ENCODE measurements at regions not wholly inside any gene's neighbourhood (a gene's known extent, or its start where the extent isn't known, plus 50 kb on each side); places are given as distances from the start of the nearest gene placed in this dataset.
A peak's percentile ranks its signal among the peaks of the same experiment; 100 is the strongest.

DNA sequence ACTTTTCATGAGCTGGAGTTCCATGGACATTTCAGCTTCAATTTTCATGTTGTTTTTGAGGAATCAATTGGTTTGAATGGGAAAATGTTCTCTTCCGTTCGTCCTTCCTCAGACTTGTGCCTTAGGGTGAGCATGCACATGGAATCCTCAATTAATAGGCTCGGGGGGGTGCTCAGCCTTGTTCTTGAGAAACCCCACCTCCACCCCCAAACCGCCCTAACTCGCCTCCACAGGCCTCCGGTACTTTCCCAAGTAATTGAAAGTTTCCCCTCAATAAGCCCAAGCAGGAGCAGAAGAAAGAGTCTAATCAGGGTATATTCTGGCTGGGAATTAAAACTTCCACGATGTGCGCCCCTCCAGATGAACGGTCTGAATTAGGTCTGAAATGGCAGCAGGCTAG lies 945.2 kb downstream of the GRID1 start:
- WGBS (ENCODE audit: low lambda C conversion rate, missing lambda C conversion rate) = 97% methylated on average over 7 of the region's 9 CpGs
- Histone ChIP-seq H4K20me1 (ENCODE audit: insufficient read depth, poor library complexity, severe bottlenecking) (no peaks in the 10 kb centered on the region), H3K4me2 (no peak overlapping the region), H3K4me3 (no peak overlapping the region), H3K27ac (no peak overlapping the region), H3K27me3 (no peaks in the 10 kb centered on the region), H2AFZ (no peak overlapping the region), H3K9me2 (replicated peaks; ENCODE audit: insufficient read depth) (no peaks in the 10 kb centered on the region), H3K79me2 (no peaks in the 10 kb centered on the region), H3K36me3 (replicated peaks; ENCODE audit: insufficient read depth, low read depth) (no peaks in the 10 kb centered on the region), H3K9me3 (ENCODE audit: low read depth) (no peaks in the 10 kb centered on the region), H3K4me1 (ENCODE audit: insufficient read depth) (no peaks in the 10 kb centered on the region)
- TF ChIP-seq EZH2phosphoT487 (IDR thresholded peaks at IDR 0.05; ENCODE audit: low read depth, severe bottlenecking, unreplicated experiment) = no peak
- TF ChIP-seq EZH2 (IDR thresholded peaks at IDR 0.05; ENCODE audit: borderline replicate concordance) = no peak
- TF ChIP-seq, protein P1, sequence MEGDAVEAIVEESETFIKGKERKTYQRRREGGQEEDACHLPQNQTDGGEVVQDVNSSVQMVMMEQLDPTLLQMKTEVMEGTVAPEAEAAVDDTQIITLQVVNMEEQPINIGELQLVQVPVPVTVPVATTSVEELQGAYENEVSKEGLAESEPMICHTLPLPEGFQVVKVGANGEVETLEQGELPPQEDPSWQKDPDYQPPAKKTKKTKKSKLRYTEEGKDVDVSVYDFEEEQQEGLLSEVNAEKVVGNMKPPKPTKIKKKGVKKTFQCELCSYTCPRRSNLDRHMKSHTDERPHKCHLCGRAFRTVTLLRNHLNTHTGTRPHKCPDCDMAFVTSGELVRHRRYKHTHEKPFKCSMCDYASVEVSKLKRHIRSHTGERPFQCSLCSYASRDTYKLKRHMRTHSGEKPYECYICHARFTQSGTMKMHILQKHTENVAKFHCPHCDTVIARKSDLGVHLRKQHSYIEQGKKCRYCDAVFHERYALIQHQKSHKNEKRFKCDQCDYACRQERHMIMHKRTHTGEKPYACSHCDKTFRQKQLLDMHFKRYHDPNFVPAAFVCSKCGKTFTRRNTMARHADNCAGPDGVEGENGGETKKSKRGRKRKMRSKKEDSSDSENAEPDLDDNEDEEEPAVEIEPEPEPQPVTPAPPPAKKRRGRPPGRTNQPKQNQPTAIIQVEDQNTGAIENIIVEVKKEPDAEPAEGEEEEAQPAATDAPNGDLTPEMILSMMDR (IDR thresholded peaks at IDR 0.05; ENCODE audit: poor library complexity) = no peak
- DNase-seq (ENCODE audit: low spot score) = no peak

- no peaks in the 10 kb centered on the region for H3K9me3 ChIP-seq (ENCODE audit: low read depth)
- H3K36me3 ChIP-seq (replicated peaks; ENCODE audit: insufficient read depth, low read depth) = no peaks in the 10 kb centered on the region
- TF ChIP-seq EZH2 (IDR thresholded peaks at IDR 0.05; ENCODE audit: borderline replicate concordance) (no peak), EZH2phosphoT487 (IDR thresholded peaks at IDR 0.05; ENCODE audit: low read depth, severe bottlenecking, unreplicated experiment) (no peak)
- TF ChIP-seq, protein P1 (IDR thresholded peaks at IDR 0.05; ENCODE audit: poor library complexity) = no peak
- DNase-seq (ENCODE audit: low spot score) = no peak
- H3K9me2 ChIP-seq (replicated peaks; ENCODE audit: insufficient read depth) = no peaks in the 10 kb centered on the region
- H2AFZ ChIP-seq = no peak overlapping the region
- no peak overlapping the region for H3K4me3 ChIP-seq
- no peaks in the 10 kb centered on the region for H4K20me1 ChIP-seq (ENCODE audit: insufficient read depth, poor library complexity, severe bottlenecking)
- H3K27me3 ChIP-seq = no peaks in the 10 kb centered on the region
- 70% methylated on average over 3 of the region's 3 CpGs for WGBS (ENCODE audit: low lambda C conversion rate, missing lambda C conversion rate)
- H3K27ac ChIP-seq = no peak overlapping the region
- no peaks in the 10 kb centered on the region for H3K79me2 ChIP-seq
- no peak overlapping the region for H3K4me2 ChIP-seq
- no peaks in the 10 kb centered on the region for H3K4me1 ChIP-seq (ENCODE audit: insufficient read depth)
Observed at GRCh38 chr10:85429126-85429525, 937.5 kb downstream of the GRID1 start.

DNA sequence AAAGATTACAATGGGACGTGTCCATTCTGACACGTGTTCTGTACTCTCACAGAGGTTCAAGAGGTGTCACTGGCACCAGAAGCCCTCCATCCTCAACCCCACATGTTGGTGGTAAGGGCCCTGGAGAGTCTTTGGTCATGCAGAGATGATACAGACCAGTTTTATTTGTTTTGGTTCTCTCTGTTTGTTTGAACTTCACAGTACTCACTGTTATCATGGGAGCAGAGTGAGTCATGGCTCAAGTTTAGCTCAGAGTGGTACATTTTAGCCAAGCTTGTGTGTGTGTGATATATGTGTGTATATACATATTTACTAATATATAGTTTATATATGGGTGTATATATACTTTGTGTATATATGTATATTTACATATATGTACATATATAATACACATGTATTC lies 935.6 kb downstream of the GRID1 start:
- Histone ChIP-seq H3K9me2 (replicated peaks; ENCODE audit: insufficient read depth) (no peaks in the 10 kb centered on the region), H4K20me1 (ENCODE audit: insufficient read depth, poor library complexity, severe bottlenecking) (no peaks in the 10 kb centered on the region), H3K4me3 (no peak overlapping the region), H3K4me2 (no peak overlapping the region), H3K27me3 (no peaks in the 10 kb centered on the region), H3K27ac (no peak overlapping the region), H2AFZ (no peak overlapping the region), H3K36me3 (replicated peaks; ENCODE audit: insufficient read depth, low read depth) (no peaks in the 10 kb centered on the region), H3K9me3 (ENCODE audit: low read depth) (no peaks in the 10 kb centered on the region), H3K79me2 (no peaks in the 10 kb centered on the region), H3K4me1 (ENCODE audit: insufficient read depth) (no peaks in the 10 kb centered on the region)
- peak; percentile 39 for DNase-seq (ENCODE audit: low spot score)
- no peak for TF ChIP-seq EZH2 (IDR thresholded peaks at IDR 0.05; ENCODE audit: borderline replicate concordance)
- TF ChIP-seq, protein P1 (IDR thresholded peaks at IDR 0.05; ENCODE audit: poor library complexity) = no peak
- no peak for TF ChIP-seq EZH2phosphoT487 (IDR thresholded peaks at IDR 0.05; ENCODE audit: low read depth, severe bottlenecking, unreplicated experiment)
- WGBS (ENCODE audit: low lambda C conversion rate, missing lambda C conversion rate) = 67% methylated on average over 2 of the region's 2 CpGs

- WGBS (ENCODE audit: low lambda C conversion rate, missing lambda C conversion rate) = 98% methylated on average over 7 of the region's 7 CpGs
- H3K79me2 ChIP-seq = no peaks in the 10 kb centered on the region
- H3K27me3 ChIP-seq = no peaks in the 10 kb centered on the region
- no peak for DNase-seq (ENCODE audit: low spot score)
- no peak overlapping the region for H3K4me2 ChIP-seq
- H3K9me3 ChIP-seq (ENCODE audit: low read depth) = no peaks in the 10 kb centered on the region
- no peaks in the 10 kb centered on the region for H3K36me3 ChIP-seq (replicated peaks; ENCODE audit: insufficient read depth, low read depth)
- H2AFZ ChIP-seq = no peak overlapping the region
- H3K27ac ChIP-seq = no peak overlapping the region
- no peak overlapping the region for H3K4me3 ChIP-seq
- H4K20me1 ChIP-seq (ENCODE audit: insufficient read depth, poor library complexity, severe bottlenecking) = no peaks in the 10 kb centered on the region
- TF ChIP-seq, protein P1 (IDR thresholded peaks at IDR 0.05; ENCODE audit: poor library complexity) = no peak
- no peaks in the 10 kb centered on the region for H3K4me1 ChIP-seq (ENCODE audit: insufficient read depth)
- H3K9me2 ChIP-seq (replicated peaks; ENCODE audit: insufficient read depth) = no peaks in the 10 kb centered on the region
Observed at GRCh38 chr10:85433248-85433647, 933.3 kb downstream of the GRID1 start.
